ENCODE measurements at regions not wholly inside any gene's neighbourhood (a gene's known extent, or its start where the extent isn't known, plus 50 kb on each side); places are given as distances from the start of the nearest gene placed in this dataset.

GRCh38 chr20:43323592-43323991 is 133.9 kb upstream of the PTPRT start:
- no peak for TF ChIP-seq CTCF (IDR thresholded peaks at IDR 0.05)
- no peak for TF ChIP-seq POLR2AphosphoS5 (IDR thresholded peaks at IDR 0.05)
